Endodermal cell (in vitro differentiated cells): ENCODE measurements at regions not wholly inside any gene's neighbourhood (a gene's known extent, or its start where the extent isn't known, plus 50 kb on each side); places are given as distances from the start of the nearest gene placed in this dataset.

Experiments used
- DNase-seq: peaks from one replicate; pipeline ENCODE4 v3.0.0-alpha.2; 2017
- H3K27ac ChIP-seq: 2 replicates; pipeline ENCODE4 v1.5.1; 2013; ENCODE audit warnings: mild to moderate bottlenecking, low read depth, low read length, moderate library complexity
- H3K27me3 ChIP-seq: 2 replicates; pipeline ENCODE4 v1.6.1; 2013; ENCODE audit warnings: mild to moderate bottlenecking, low read length, moderate library complexity; ENCODE audit not compliant: insufficient read depth, control insufficient read depth, poor library complexity, severe bottlenecking
- H3K36me3 ChIP-seq: 2 replicates; pipeline ENCODE4 v1.7.0; 2013; ENCODE audit warnings: mild to moderate bottlenecking, low read length, moderate library complexity; ENCODE audit not compliant: control insufficient read depth, insufficient read depth
- H3K4me1 ChIP-seq: one replicate; pipeline ENCODE4 v1.7.0; 2013; ENCODE audit warnings: low read length; ENCODE audit not compliant: control insufficient read depth, insufficient read depth
- H3K4me3 ChIP-seq: 2 replicates; pipeline ENCODE4 v1.5.1; 2013; ENCODE audit warnings: mild to moderate bottlenecking, low read length, moderate library complexity
- H3K9ac ChIP-seq: 2 replicates; pipeline ENCODE4 v1.6.1; 2013; ENCODE audit warnings: mild to moderate bottlenecking, low read length, moderate library complexity; ENCODE audit not compliant: poor library complexity, severe bottlenecking; ENCODE audit errors: extremely low read depth
- H3K9me3 ChIP-seq: 2 replicates; pipeline ENCODE4 v1.6.1; 2013; ENCODE audit warnings: mild to moderate bottlenecking, low read length, moderate library complexity; ENCODE audit not compliant: control insufficient read depth
- H3K27ac Mint-ChIP-seq: 2 replicates; pipeline ENCODE4 v1.8.0; 2020; ENCODE audit warnings: mixed read lengths
- H3K27me3 Mint-ChIP-seq: 2 replicates; pipeline ENCODE4 v1.8.0; 2021; ENCODE audit warnings: mild to moderate bottlenecking, mixed read lengths; ENCODE audit not compliant: insufficient read depth
- H3K36me3 Mint-ChIP-seq: 2 replicates; pipeline ENCODE4 v1.8.0; 2020; ENCODE audit warnings: low read depth, mixed read lengths
- H3K4me1 Mint-ChIP-seq: 2 replicates; pipeline ENCODE4 v1.8.0; 2020; ENCODE audit warnings: mixed read lengths
- H3K4me3 Mint-ChIP-seq: 2 replicates; pipeline ENCODE4 v1.8.0; 2020; ENCODE audit warnings: mild to moderate bottlenecking, moderate library complexity, mixed read lengths
- H3K9me3 Mint-ChIP-seq: 2 replicates; pipeline ENCODE4 v1.8.0; 2020; ENCODE audit warnings: mild to moderate bottlenecking, mixed read lengths
- CTCF ChIP-seq: fragments of 200-600 bp; sonication (generic); conservative IDR thresholded peaks from 2 replicates; pipeline ENCODE4 v1.5.0; 2021; ENCODE audit warnings: antibody characterized with exemption, mild to moderate bottlenecking
- WGBS, 2 experiments: methylation state at CpG; one replicate each; pipeline versions ENCODE4 v1.1.5 to v1.1.7; 2013; ENCODE audit warnings: missing lambda C conversion rate in 2 of 2, mixed read lengths in 1 of 2; ENCODE audit not compliant: insufficient coverage in 1 of 2, insufficient read length in 1 of 2; 5-methylcytosine and 5-hydroxymethylcytosine counted together

GRCh38 chr10:109620396-109620795 is 302.9 kb downstream of the XPNPEP1 start:
- Mint-ChIP-seq H3K36me3 (no peaks in the 10 kb centered on the region), H3K9me3 (no peaks in the 10 kb centered on the region), H3K27me3 (no peaks in the 10 kb centered on the region), H3K27ac (no peak overlapping the region), H3K4me1 (no peaks in the 10 kb centered on the region), H3K4me3 (no peak overlapping the region)
- Histone ChIP-seq H3K36me3 (no peaks in the 10 kb centered on the region), H3K4me3 (no peak overlapping the region), H3K9ac (no peak overlapping the region), H3K9me3 (peaks cover 35% of the 10 kb centered on the region), H3K27ac (no peak overlapping the region), H3K4me1 (no peaks in the 10 kb centered on the region), H3K27me3 (no peaks in the 10 kb centered on the region)
- no peak for TF ChIP-seq CTCF
- no peak for DNase-seq
- 27 to 30% methylated on average over 2 to 3 of the region's 3 CpGs for WGBS, 2 experiments

- Histone ChIP-seq H3K4me3 (no peak overlapping the region), H3K9ac (no peak overlapping the region), H3K9me3 (peaks cover 35% of the 10 kb centered on the region), H3K27me3 (no peaks in the 10 kb centered on the region), H3K36me3 (no peaks in the 10 kb centered on the region), H3K4me1 (no peaks in the 10 kb centered on the region), H3K27ac (no peak overlapping the region)
- no peaks in the 10 kb centered on the region for H3K36me3 Mint-ChIP-seq
- H3K27ac Mint-ChIP-seq, result no peak overlapping the region
- DNase-seq, result no peak
- H3K4me1 Mint-ChIP-seq, result no peaks in the 10 kb centered on the region
- H3K4me3 Mint-ChIP-seq, result no peak overlapping the region
- no peaks in the 10 kb centered on the region for H3K27me3 Mint-ChIP-seq
- no CpG with 5 or more reads among the region's 1 CpG for WGBS, 2 experiments
- no peak for TF ChIP-seq CTCF
- no peaks in the 10 kb centered on the region for H3K9me3 Mint-ChIP-seq
These were observed 303.4 kb downstream of the XPNPEP1 start for GRCh38 chr10:109619914-109620313.

- H3K4me1 Mint-ChIP-seq, result no peaks in the 10 kb centered on the region
- TF ChIP-seq CTCF, result no peak
- no peak overlapping the region for H3K4me3 ChIP-seq
- no peak for DNase-seq
- no peaks in the 10 kb centered on the region for H3K36me3 Mint-ChIP-seq
- H3K27me3 ChIP-seq, result no peaks in the 10 kb centered on the region
- H3K27ac ChIP-seq, result no peak overlapping the region
- H3K36me3 ChIP-seq, result no peaks in the 10 kb centered on the region
- no peaks in the 10 kb centered on the region for H3K4me1 ChIP-seq
- no peak overlapping the region for H3K4me3 Mint-ChIP-seq
- no peaks in the 10 kb centered on the region for H3K9me3 Mint-ChIP-seq
- H3K27me3 Mint-ChIP-seq, result no peaks in the 10 kb centered on the region
- WGBS, 2 experiments, result 70 to 100% methylated on average over 1 of the region's 1 CpG
- H3K9ac ChIP-seq, result no peak overlapping the region
- peaks cover 35% of the 10 kb centered on the region for H3K9me3 ChIP-seq
- H3K27ac Mint-ChIP-seq, result no peak overlapping the region
These were observed 304.6 kb downstream of the XPNPEP1 start for GRCh38 chr10:109618748-109619147.
